ENCODE measurements at regions not wholly inside any gene's neighbourhood (a gene's known extent, or its start where the extent isn't known, plus 50 kb on each side); places are given as distances from the start of the nearest gene placed in this dataset.

DNA sequence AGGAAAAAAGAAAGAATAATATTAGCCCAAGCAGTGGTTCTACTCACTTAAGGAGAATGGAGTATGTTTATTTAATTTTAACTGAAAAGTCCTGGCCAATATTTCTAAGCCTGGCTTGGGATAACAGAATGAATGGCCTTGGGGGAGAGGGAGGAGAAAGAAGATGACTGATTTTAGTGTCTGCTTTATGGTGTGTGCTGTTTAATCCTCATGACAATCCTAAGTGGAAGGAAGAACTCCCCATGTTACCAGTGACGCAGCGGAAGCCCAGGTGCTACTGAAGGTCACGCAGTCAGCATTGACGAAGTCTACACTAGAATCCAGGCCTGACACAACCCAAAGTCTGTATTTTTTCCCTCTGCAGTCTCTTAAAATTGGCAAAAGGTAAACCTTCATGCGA is 50.5 kb downstream of the PALM2AKAP2 start:
- DNase-seq: no peak
- H3K9me3 Mint-ChIP-seq: peaks cover 0 to 5% of the 10 kb centered on the region in 2 donors
- no peaks in the 10 kb centered on the region for H3K4me1 Mint-ChIP-seq
- no peak for ATAC-seq (replicated peaks)
- H3K27me3 Mint-ChIP-seq: peaks cover 24 to 26% of the 10 kb centered on the region in 2 donors
- no peak overlapping the region for H3K27ac Mint-ChIP-seq
- no peak overlapping the region for H3K4me3 Mint-ChIP-seq
- H3K36me3 Mint-ChIP-seq: no peaks in the 10 kb centered on the region

DNA sequence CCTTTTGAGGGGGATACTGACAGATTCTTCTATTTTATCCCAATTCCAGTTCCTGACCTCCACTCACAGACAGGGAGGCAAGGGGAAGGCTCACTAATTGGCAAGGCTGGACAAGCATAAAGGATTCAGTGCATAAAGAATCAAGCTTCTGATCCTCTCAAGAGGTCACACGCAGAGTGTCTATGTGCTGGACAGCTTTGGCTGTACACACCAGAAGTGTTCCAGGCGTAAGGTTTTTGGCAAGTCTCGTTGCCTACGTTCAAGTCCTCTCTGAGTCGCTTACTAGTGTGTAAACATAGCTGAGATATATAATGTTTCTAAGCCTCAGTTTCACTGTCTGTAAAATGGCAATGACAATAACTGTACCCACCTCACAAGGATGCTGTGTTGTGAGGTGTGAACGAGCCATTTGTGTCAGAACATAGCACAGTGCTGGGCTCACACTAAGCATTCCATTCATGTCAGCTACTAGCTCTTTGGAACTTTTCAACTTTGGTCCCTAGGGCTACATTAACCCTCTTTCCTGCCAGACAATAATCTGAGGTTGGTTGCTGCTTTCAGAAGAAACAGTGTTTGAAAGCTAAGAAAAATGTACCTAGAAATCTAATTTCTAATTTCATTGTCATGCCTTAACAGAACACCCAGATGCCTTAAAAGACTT is 52.1 kb downstream of the PALM2AKAP2 start:
- ATAC-seq (replicated peaks): no peak
- DNase-seq: no peak
- Mint-ChIP-seq H3K4me3 (no peak overlapping the region), H3K27ac (no peak overlapping the region), H3K36me3 (no peaks in the 10 kb centered on the region), H3K9me3 (peaks cover 0 to 6% of the 10 kb centered on the region in 2 donors), H3K27me3 (peaks cover 37 to 39% of the 10 kb centered on the region in 2 donors), H3K4me1 (no peaks in the 10 kb centered on the region)

DNA sequence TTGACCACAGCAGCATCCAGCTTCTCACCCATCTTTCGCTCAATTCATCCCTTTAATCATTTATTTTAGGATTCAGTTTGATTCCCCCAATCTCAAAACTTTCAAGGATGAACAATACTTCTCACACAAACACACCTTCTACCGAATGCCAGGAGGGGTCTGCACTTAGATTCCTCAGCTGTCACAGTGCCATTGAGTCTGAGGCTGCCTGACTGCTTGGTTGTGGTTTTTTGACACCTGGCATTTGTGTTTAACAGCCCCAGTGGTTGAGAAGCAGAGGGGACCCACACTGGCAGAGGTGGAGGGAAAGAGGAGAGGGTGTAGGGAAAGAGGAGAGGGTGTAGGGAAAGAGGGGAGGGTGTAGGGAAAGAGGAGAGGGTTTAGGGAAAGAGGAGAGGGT is 54.9 kb downstream of the PALM2AKAP2 start:
- H3K36me3 Mint-ChIP-seq: no peaks in the 10 kb centered on the region
- no peak for DNase-seq
- H3K27ac Mint-ChIP-seq: no peak overlapping the region
- ATAC-seq (replicated peaks): no peak
- H3K9me3 Mint-ChIP-seq: peaks cover 0 to 6% of the 10 kb centered on the region in 2 donors
- peaks cover 38 to 54% of the 10 kb centered on the region in 2 donors for H3K27me3 Mint-ChIP-seq
- H3K4me3 Mint-ChIP-seq: no peak overlapping the region
- H3K4me1 Mint-ChIP-seq: no peaks in the 10 kb centered on the region

- Mint-ChIP-seq H3K27ac (no peak overlapping the region), H3K27me3 (peaks cover 28 to 30% of the 10 kb centered on the region in 2 donors), H3K4me3 (no peak overlapping the region), H3K36me3 (no peaks in the 10 kb centered on the region), H3K4me1 (no peaks in the 10 kb centered on the region), H3K9me3 (peaks cover 0 to 2% of the 10 kb centered on the region in 2 donors)
- DNase-seq: no peak
- ATAC-seq (replicated peaks): no peak
Measured at GRCh38 chr9:109843641-109844040, 63.6 kb downstream of the PALM2AKAP2 start.

DNA sequence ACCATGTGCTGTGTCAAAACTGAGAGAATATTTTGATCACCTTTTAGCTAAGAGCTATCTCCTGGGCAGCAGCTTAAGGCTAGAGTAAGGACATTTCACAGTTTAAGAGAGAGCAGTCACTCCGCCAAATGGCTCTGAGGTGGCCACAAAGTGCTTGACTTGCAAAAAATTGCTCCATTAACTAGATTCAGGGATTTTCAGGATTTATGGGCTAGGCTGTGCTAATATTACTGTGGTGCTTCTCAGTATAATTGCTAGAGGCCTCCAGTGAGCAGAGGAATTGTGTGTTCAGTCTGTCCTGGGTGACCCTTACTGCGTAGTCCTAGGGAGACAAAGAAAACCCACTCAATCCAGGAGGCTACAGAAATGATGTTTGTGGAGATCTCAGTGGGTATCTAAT is 65.2 kb downstream of the PALM2AKAP2 start:
- no peak for ATAC-seq (replicated peaks)
- Mint-ChIP-seq H3K9me3 (peaks cover 0 to 2% of the 10 kb centered on the region in 2 donors), H3K27me3 (peaks cover 26 to 27% of the 10 kb centered on the region in 2 donors), H3K36me3 (no peaks in the 10 kb centered on the region), H3K27ac (no peak overlapping the region), H3K4me1 (no peaks in the 10 kb centered on the region), H3K4me3 (no peak overlapping the region)
- no peak for DNase-seq

GRCh38 chr9:109846776-109847175 is 66.8 kb downstream of the PALM2AKAP2 start:
- H3K36me3 Mint-ChIP-seq: no peaks in the 10 kb centered on the region
- no peak for DNase-seq
- no peak overlapping the region for H3K4me3 Mint-ChIP-seq
- H3K27me3 Mint-ChIP-seq: peaks cover 21 to 25% of the 10 kb centered on the region in 2 donors
- no peaks in the 10 kb centered on the region for H3K4me1 Mint-ChIP-seq
- ATAC-seq (replicated peaks): no peak
- H3K27ac Mint-ChIP-seq: no peak overlapping the region
- no peaks in the 10 kb centered on the region for H3K9me3 Mint-ChIP-seq

GRCh38 chr9:109852556-109852955 is 72.6 kb downstream of the PALM2AKAP2 start:
- H3K27me3 Mint-ChIP-seq: peaks cover 22 to 34% of the 10 kb centered on the region in 2 donors
- no peak overlapping the region for H3K4me3 Mint-ChIP-seq
- no peak for DNase-seq
- no peaks in the 10 kb centered on the region for H3K4me1 Mint-ChIP-seq
- H3K9me3 Mint-ChIP-seq: peaks cover 0 to 6% of the 10 kb centered on the region in 2 donors
- no peak overlapping the region for H3K27ac Mint-ChIP-seq
- ATAC-seq (replicated peaks): no peak
- H3K36me3 Mint-ChIP-seq: no peaks in the 10 kb centered on the region

GRCh38 chr9:109855540-109855939 is 75.5 kb downstream of the PALM2AKAP2 start:
- Mint-ChIP-seq H3K36me3 (no peaks in the 10 kb centered on the region), H3K4me3 (no peak overlapping the region), H3K27ac (no peak overlapping the region), H3K9me3 (peaks cover 0 to 6% of the 10 kb centered on the region in 2 donors), H3K27me3 (peaks cover 21 to 25% of the 10 kb centered on the region in 2 donors), H3K4me1 (no peaks in the 10 kb centered on the region)
- DNase-seq: no peak
- ATAC-seq (replicated peaks): no peak

- ATAC-seq (replicated peaks): no peak
- Mint-ChIP-seq H3K9me3 (peaks cover 0 to 6% of the 10 kb centered on the region in 2 donors), H3K27ac (no peak overlapping the region), H3K4me3 (no peak overlapping the region), H3K27me3 (peaks cover 20 to 25% of the 10 kb centered on the region in 2 donors), H3K36me3 (no peaks in the 10 kb centered on the region), H3K4me1 (no peaks in the 10 kb centered on the region)
- DNase-seq: no peak
Measured at GRCh38 chr9:109856785-109857184, 76.8 kb downstream of the PALM2AKAP2 start.

- H3K27me3 Mint-ChIP-seq: peaks cover 20 to 22% of the 10 kb centered on the region in 2 donors
- no peaks in the 10 kb centered on the region for H3K4me1 Mint-ChIP-seq
- no peak overlapping the region for H3K4me3 Mint-ChIP-seq
- no peaks in the 10 kb centered on the region for H3K36me3 Mint-ChIP-seq
- no peak overlapping the region for H3K27ac Mint-ChIP-seq
- ATAC-seq (replicated peaks): no peak
- peaks cover 0 to 4% of the 10 kb centered on the region in 2 donors for H3K9me3 Mint-ChIP-seq
- DNase-seq: no peak
Measured at GRCh38 chr9:109857336-109857735, 77.3 kb downstream of the PALM2AKAP2 start.

DNA sequence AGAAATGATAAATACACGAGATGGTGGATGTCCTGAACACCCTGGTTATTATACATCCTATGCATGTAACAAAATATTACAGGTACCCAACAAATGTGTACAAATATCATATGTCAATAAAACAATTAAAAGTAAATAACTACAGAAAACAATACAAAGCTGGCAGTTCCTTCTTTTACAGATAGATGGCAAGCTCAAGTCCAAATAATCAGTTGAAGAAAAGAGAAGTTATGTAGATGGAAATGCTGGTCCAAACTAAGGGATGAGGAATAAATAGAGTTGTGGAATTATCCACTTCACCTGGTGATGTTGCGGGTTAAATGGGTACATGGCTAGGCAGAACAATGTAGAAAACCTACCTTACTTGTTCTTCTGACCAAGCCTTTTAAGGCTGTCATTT is 79.4 kb downstream of the PALM2AKAP2 start:
- Mint-ChIP-seq H3K4me3 (no peak overlapping the region), H3K27ac (no peak overlapping the region), H3K27me3 (peaks cover 7 to 13% of the 10 kb centered on the region in 2 donors), H3K9me3 (no peaks in the 10 kb centered on the region), H3K36me3 (no peaks in the 10 kb centered on the region), H3K4me1 (no peaks in the 10 kb centered on the region)
- DNase-seq: no peak
- no peak for ATAC-seq (replicated peaks)

DNA sequence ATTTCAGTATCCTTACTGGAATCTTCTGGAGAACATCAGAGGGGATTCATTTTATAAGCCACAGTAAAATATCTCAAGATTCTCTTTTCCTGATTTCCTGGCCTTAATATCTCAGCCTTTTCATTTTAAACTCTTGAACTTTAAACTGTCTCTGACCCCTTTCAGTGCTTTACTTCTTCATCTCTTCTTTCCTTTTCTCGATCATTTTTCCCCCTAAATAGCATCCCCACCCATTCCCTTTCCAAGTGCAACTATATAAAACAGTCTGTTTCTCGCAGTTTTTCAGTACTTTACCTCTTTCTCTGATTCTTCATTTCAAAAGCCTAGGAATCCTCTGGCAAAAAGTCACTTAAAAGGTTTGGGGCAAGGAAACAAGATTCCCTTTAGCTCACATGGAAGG is 80.5 kb downstream of the PALM2AKAP2 start:
- ATAC-seq (replicated peaks) (no peak), DNase-seq (no peak)
- Mint-ChIP-seq H3K4me1 (no peaks in the 10 kb centered on the region), H3K27me3 (peaks cover 1 to 13% of the 10 kb centered on the region in 2 donors), H3K27ac (no peak overlapping the region), H3K4me3 (no peak overlapping the region), H3K36me3 (no peaks in the 10 kb centered on the region), H3K9me3 (no peaks in the 10 kb centered on the region)

- H3K27me3 Mint-ChIP-seq: peaks cover 0 to 15% of the 10 kb centered on the region in 2 donors
- no peak overlapping the region for H3K4me3 Mint-ChIP-seq
- DNase-seq: no peak
Measured at GRCh38 chr9:109861499-109861898, 81.5 kb downstream of the PALM2AKAP2 start.

GRCh38 chr9:109861918-109862317 is 81.9 kb downstream of the PALM2AKAP2 start:
- no peak for DNase-seq
- Mint-ChIP-seq H3K36me3 (no peaks in the 10 kb centered on the region), H3K27ac (no peak overlapping the region), H3K4me1 (no peaks in the 10 kb centered on the region), H3K4me3 (no peak overlapping the region), H3K27me3 (peaks cover 0 to 16% of the 10 kb centered on the region in 2 donors), H3K9me3 (no peaks in the 10 kb centered on the region)
- no peak for ATAC-seq (replicated peaks)

More at GRCh38 chr9:109861499-109861898, 81.5 kb downstream of the PALM2AKAP2 start:
- no peak for ATAC-seq (replicated peaks)
- Mint-ChIP-seq H3K27ac (no peak overlapping the region), H3K36me3 (no peaks in the 10 kb centered on the region), H3K9me3 (no peaks in the 10 kb centered on the region), H3K4me1 (no peaks in the 10 kb centered on the region)

DNA sequence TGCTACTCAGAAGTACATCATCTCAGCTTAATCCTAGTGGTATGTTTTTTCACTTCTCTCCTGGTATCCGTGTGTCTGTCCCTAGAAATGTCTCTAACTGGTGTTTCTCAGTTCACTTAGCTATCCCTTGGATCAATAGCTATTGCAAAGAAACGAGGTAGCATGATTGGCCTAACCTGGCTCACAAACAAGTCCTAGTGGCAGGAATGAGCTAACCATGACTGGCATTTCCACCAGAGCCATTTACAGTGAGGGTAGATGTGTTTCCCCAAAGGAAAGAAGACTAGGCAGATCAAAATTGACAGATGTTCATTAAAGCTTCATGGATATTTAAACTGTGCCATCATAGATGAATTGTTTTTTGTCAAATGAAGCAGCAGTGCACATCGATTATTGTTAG is 82.5 kb downstream of the PALM2AKAP2 start:
- ATAC-seq (replicated peaks) (no peak), DNase-seq (no peak)
- no peaks in the 10 kb centered on the region for H3K36me3 Mint-ChIP-seq
- H3K27ac Mint-ChIP-seq: no peak overlapping the region
- no peaks in the 10 kb centered on the region for H3K4me1 Mint-ChIP-seq
- no peak overlapping the region for H3K4me3 Mint-ChIP-seq
- peaks cover 4 to 14% of the 10 kb centered on the region in 2 donors for H3K27me3 Mint-ChIP-seq
- H3K9me3 Mint-ChIP-seq: no peaks in the 10 kb centered on the region
